H1 (cell line): ENCODE measurements at regions not wholly inside any gene's neighbourhood (a gene's known extent, or its start where the extent isn't known, plus 50 kb on each side); places are given as distances from the start of the nearest gene placed in this dataset.

Source experiments
- KDM4A ChIP-seq: IDR thresholded peaks from one replicate; pipeline ENCODE4 v1.7.1; 2012; ENCODE audit warnings: low read depth, mild to moderate bottlenecking, moderate library complexity, low read length, inconsistent platforms; ENCODE audit not compliant: severe bottlenecking
- SIX5 ChIP-seq: IDR thresholded peaks from 2 replicates; pipeline ENCODE4 v1.6.1; 2011; ENCODE audit warnings: mild to moderate bottlenecking, low read depth, low read length
- TF ChIP-seq, protein P1 (sequence below): fragments of 300-600 bp; sonication (generic); IDR thresholded peaks from 2 replicates; pipeline ENCODE4 v1.7.1; 2012; ENCODE audit warnings: low read length, moderate library complexity, mild to moderate bottlenecking, inconsistent platforms; ENCODE audit not compliant: insufficient replicate concordance

DNA sequence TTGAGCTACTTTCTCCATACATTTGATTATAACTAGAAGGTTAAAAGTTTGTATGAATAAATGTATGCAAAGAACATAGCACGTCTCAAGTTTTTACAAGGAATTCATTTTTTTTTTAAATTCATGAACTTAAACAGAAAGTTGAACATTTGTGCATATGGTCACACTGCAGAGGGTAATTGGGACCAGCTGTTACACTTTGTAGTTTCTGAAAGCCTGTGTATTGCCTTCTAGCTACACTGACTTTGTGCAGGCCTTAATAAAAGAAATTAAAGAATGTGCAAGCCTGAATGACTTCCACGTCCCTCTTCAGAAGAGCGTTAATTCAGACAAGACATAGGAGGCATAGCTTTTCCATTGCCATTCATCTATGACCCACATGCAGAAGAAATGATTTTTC is 153.1 kb upstream of the PCDH18 start (continued):
- TF ChIP-seq, protein P1, sequence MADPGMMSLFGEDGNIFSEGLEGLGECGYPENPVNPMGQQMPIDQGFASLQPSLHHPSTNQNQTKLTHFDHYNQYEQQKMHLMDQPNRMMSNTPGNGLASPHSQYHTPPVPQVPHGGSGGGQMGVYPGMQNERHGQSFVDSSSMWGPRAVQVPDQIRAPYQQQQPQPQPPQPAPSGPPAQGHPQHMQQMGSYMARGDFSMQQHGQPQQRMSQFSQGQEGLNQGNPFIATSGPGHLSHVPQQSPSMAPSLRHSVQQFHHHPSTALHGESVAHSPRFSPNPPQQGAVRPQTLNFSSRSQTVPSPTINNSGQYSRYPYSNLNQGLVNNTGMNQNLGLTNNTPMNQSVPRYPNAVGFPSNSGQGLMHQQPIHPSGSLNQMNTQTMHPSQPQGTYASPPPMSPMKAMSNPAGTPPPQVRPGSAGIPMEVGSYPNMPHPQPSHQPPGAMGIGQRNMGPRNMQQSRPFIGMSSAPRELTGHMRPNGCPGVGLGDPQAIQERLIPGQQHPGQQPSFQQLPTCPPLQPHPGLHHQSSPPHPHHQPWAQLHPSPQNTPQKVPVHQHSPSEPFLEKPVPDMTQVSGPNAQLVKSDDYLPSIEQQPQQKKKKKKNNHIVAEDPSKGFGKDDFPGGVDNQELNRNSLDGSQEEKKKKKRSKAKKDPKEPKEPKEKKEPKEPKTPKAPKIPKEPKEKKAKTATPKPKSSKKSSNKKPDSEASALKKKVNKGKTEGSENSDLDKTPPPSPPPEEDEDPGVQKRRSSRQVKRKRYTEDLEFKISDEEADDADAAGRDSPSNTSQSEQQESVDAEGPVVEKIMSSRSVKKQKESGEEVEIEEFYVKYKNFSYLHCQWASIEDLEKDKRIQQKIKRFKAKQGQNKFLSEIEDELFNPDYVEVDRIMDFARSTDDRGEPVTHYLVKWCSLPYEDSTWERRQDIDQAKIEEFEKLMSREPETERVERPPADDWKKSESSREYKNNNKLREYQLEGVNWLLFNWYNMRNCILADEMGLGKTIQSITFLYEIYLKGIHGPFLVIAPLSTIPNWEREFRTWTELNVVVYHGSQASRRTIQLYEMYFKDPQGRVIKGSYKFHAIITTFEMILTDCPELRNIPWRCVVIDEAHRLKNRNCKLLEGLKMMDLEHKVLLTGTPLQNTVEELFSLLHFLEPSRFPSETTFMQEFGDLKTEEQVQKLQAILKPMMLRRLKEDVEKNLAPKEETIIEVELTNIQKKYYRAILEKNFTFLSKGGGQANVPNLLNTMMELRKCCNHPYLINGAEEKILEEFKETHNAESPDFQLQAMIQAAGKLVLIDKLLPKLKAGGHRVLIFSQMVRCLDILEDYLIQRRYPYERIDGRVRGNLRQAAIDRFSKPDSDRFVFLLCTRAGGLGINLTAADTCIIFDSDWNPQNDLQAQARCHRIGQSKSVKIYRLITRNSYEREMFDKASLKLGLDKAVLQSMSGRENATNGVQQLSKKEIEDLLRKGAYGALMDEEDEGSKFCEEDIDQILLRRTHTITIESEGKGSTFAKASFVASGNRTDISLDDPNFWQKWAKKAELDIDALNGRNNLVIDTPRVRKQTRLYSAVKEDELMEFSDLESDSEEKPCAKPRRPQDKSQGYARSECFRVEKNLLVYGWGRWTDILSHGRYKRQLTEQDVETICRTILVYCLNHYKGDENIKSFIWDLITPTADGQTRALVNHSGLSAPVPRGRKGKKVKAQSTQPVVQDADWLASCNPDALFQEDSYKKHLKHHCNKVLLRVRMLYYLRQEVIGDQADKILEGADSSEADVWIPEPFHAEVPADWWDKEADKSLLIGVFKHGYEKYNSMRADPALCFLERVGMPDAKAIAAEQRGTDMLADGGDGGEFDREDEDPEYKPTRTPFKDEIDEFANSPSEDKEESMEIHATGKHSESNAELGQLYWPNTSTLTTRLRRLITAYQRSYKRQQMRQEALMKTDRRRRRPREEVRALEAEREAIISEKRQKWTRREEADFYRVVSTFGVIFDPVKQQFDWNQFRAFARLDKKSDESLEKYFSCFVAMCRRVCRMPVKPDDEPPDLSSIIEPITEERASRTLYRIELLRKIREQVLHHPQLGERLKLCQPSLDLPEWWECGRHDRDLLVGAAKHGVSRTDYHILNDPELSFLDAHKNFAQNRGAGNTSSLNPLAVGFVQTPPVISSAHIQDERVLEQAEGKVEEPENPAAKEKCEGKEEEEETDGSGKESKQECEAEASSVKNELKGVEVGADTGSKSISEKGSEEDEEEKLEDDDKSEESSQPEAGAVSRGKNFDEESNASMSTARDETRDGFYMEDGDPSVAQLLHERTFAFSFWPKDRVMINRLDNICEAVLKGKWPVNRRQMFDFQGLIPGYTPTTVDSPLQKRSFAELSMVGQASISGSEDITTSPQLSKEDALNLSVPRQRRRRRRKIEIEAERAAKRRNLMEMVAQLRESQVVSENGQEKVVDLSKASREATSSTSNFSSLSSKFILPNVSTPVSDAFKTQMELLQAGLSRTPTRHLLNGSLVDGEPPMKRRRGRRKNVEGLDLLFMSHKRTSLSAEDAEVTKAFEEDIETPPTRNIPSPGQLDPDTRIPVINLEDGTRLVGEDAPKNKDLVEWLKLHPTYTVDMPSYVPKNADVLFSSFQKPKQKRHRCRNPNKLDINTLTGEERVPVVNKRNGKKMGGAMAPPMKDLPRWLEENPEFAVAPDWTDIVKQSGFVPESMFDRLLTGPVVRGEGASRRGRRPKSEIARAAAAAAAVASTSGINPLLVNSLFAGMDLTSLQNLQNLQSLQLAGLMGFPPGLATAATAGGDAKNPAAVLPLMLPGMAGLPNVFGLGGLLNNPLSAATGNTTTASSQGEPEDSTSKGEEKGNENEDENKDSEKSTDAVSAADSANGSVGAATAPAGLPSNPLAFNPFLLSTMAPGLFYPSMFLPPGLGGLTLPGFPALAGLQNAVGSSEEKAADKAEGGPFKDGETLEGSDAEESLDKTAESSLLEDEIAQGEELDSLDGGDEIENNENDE, result no peak
- no peak for TF ChIP-seq SIX5
- no peak for TF ChIP-seq KDM4A
- TF ChIP-seq, all 59 proteins: peak for 0
